ENCODE measurements at regions not wholly inside any gene's neighbourhood (a gene's known extent, or its start where the extent isn't known, plus 50 kb on each side); places are given as distances from the start of the nearest gene placed in this dataset.

DNA sequence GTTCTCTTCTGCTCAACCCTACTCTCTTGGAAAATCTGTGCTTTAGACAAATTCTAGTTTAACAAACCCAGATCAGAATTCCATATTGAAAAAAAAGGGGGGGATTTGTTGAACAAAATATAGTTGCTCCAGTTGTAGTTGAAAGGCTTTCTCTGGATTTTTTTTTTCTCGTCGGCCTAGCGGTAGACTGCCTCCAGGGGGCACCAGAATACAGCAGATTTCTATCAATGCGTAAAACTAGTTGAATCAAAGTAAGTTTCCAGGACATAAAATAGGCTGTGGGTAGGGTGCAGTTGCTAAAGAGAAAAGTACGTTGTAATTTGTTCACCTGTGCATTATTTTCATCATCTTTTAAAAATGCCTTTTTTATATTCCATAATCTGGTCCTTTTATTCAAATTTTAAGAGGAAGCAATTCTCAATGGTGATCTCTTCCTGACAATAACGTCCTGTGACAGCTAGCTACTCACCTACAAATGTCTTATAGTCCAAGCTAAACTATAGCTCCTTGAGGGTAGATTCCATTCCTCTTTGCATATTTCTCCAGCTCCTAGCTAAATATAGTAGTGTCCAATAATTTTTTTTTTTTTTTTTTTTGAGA is 105.4 kb downstream of the PERP start:
- H3K9me3 ChIP-seq (ENCODE audit: control insufficient read depth, insufficient read depth, low read depth, low read length): no peaks in the 10 kb centered on the region
- in situ Hi-C loops (cut with HindIII; ENCODE audit: low pct_unique_long_range_greater_than_20kb, low sequenced_read_pairs): no loop called here
- ATAC-seq: peak; percentile 52; the same call in 1 of the 2 replicates
- TF ChIP-seq TCF7L2 (IDR thresholded peaks at IDR 0.05; ENCODE audit: low read depth, low read length) (no peak), SIN3A (IDR thresholded peaks at IDR 0.05; ENCODE audit: borderline replicate concordance, insufficient read depth, low read depth, low read length) (no peak), POLR2AphosphoS5 (IDR thresholded peaks at IDR 0.05; ENCODE audit: low read depth, low read length) (no peak; the same call in 1 of the 2 replicates)
- TF ChIP-seq, protein P1, sequence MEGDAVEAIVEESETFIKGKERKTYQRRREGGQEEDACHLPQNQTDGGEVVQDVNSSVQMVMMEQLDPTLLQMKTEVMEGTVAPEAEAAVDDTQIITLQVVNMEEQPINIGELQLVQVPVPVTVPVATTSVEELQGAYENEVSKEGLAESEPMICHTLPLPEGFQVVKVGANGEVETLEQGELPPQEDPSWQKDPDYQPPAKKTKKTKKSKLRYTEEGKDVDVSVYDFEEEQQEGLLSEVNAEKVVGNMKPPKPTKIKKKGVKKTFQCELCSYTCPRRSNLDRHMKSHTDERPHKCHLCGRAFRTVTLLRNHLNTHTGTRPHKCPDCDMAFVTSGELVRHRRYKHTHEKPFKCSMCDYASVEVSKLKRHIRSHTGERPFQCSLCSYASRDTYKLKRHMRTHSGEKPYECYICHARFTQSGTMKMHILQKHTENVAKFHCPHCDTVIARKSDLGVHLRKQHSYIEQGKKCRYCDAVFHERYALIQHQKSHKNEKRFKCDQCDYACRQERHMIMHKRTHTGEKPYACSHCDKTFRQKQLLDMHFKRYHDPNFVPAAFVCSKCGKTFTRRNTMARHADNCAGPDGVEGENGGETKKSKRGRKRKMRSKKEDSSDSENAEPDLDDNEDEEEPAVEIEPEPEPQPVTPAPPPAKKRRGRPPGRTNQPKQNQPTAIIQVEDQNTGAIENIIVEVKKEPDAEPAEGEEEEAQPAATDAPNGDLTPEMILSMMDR (IDR thresholded peaks at IDR 0.05): peak; percentile 85; the same call in 1 of the 2 replicates
- intact Hi-C loops (cut with micrococcal nuclease; ENCODE audit: unreplicated experiment): loop anchor here (1.0 to 10.0 kb wide), 4 partner anchors 85 to 413 kb away; no protein-coding TSS in a partner anchor
- no peaks in the 10 kb centered on the region for H3K36me3 ChIP-seq (ENCODE audit: control insufficient read depth, insufficient read depth, low read length)
- ChIA-PET CTCF (interaction anchor here (0.5 to 2.2 kb wide), 2 partner anchors 107 to 402 kb away, joined by 3 to 14 read pairs; no protein-coding TSS in a partner anchor), POLR2A (interaction anchor here (0.6 kb wide), 1 partner anchor 93 kb away, joined by 5 read pairs; no protein-coding TSS in a partner anchor)
- peaks cover 40% of the 10 kb centered on the region for H3K4me1 ChIP-seq (ENCODE audit: control insufficient read depth, insufficient read depth, low read length)
- H3K27me3 ChIP-seq (ENCODE audit: control insufficient read depth, insufficient read depth, low read length): no peaks in the 10 kb centered on the region
- BruUV-seq (replicated peaks): no TSS peak
- peak; percentile 69 for DNase-seq (ENCODE audit: low read depth, low spot score)
- peak overlapping the region; percentile 74 for H3K27ac ChIP-seq (ENCODE audit: low read length)
- H3K4me3 ChIP-seq (ENCODE audit: low read depth in 2 of 2, low read length in 2 of 2): no peak overlapping the region

DNA sequence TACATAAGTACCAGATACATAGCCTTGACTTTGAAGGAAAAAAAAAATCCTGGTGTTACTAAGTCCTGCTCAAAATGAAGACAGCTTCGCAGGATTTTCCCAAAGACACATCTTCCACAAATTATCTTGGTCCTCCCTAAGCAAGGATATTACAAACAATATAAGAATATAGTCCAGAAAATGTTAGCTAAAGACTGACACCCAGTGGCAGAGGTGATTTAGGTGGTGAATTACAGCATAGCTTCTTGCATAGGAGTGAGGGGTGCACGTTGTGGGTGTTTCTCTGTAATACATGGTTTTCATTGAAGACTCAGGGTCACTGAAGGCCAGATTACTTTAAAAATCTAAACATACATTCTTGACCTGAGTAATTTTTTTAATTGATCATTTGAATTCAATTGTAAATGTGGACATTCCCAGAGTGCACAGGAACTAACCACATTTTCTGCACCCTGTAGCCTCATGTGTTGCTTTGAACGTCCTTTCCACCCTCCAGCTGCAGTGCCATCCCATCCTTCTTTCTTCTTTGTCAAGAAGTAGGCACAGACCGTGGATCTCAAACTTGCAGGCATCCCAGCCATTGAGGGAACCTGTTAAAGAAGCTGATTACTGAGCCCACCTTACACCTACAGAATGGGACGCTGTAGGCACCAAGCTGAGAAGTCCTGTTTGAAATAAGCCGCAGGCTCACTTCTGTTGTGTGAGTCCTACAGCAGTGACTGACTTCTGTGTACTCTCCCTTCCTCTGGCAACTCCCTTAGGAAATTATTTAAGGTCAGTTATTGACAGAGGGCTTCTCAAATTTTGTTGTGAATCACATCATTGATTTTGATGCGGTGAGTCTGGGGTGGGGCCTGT is 102.6 kb downstream of the PERP start:
- peaks cover 56% of the 10 kb centered on the region for H3K4me1 ChIP-seq (ENCODE audit: control insufficient read depth, insufficient read depth, low read length)
- DNase-seq (ENCODE audit: low read depth, low spot score) (no peak), ATAC-seq (peak; percentile 81)
- in situ Hi-C loops (cut with HindIII; ENCODE audit: low pct_unique_long_range_greater_than_20kb, low sequenced_read_pairs) (no loop called here), intact Hi-C loops (cut with micrococcal nuclease; ENCODE audit: unreplicated experiment) (loop anchor here (5.0 to 10.0 kb wide), 3 partner anchors 83 to 410 kb away; no protein-coding TSS in a partner anchor)
- H3K4me3 ChIP-seq (ENCODE audit: low read depth in 2 of 2, low read length in 2 of 2): peak overlapping the region in 1 of 2 experiments; percentile 36; a peak in 2 of 4 replicates
- no peaks in the 10 kb centered on the region for H3K27me3 ChIP-seq (ENCODE audit: control insufficient read depth, insufficient read depth, low read length)
- BruUV-seq (replicated peaks): no TSS peak
- ChIA-PET CTCF (interaction anchor here (1.1 to 1.4 kb wide), 2 partner anchors 78 to 104 kb away, joined by 4 to 15 read pairs; no protein-coding TSS in a partner anchor), POLR2A (no interaction called here)
- no peaks in the 10 kb centered on the region for H3K36me3 ChIP-seq (ENCODE audit: control insufficient read depth, insufficient read depth, low read length)
- TF ChIP-seq POLR2AphosphoS5 (IDR thresholded peaks at IDR 0.05; ENCODE audit: low read depth, low read length): 0 out of 2 replicates have a peak, but pooled peaks have one; percentile 27
- TF ChIP-seq, protein P2, sequence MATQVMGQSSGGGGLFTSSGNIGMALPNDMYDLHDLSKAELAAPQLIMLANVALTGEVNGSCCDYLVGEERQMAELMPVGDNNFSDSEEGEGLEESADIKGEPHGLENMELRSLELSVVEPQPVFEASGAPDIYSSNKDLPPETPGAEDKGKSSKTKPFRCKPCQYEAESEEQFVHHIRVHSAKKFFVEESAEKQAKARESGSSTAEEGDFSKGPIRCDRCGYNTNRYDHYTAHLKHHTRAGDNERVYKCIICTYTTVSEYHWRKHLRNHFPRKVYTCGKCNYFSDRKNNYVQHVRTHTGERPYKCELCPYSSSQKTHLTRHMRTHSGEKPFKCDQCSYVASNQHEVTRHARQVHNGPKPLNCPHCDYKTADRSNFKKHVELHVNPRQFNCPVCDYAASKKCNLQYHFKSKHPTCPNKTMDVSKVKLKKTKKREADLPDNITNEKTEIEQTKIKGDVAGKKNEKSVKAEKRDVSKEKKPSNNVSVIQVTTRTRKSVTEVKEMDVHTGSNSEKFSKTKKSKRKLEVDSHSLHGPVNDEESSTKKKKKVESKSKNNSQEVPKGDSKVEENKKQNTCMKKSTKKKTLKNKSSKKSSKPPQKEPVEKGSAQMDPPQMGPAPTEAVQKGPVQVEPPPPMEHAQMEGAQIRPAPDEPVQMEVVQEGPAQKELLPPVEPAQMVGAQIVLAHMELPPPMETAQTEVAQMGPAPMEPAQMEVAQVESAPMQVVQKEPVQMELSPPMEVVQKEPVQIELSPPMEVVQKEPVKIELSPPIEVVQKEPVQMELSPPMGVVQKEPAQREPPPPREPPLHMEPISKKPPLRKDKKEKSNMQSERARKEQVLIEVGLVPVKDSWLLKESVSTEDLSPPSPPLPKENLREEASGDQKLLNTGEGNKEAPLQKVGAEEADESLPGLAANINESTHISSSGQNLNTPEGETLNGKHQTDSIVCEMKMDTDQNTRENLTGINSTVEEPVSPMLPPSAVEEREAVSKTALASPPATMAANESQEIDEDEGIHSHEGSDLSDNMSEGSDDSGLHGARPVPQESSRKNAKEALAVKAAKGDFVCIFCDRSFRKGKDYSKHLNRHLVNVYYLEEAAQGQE (IDR thresholded peaks at IDR 0.05; ENCODE audit: insufficient read depth in 1 of 2, low read depth in 2 of 2, low read length in 1 of 2): no peak
- TF ChIP-seq, protein P1 (IDR thresholded peaks at IDR 0.05): peak; percentile 75
- TF ChIP-seq TCF7L2 (IDR thresholded peaks at IDR 0.05; ENCODE audit: low read depth, low read length): peak; percentile 81
- peak overlapping the region; percentile 74 for H3K27ac ChIP-seq (ENCODE audit: low read length)
- H3K9me3 ChIP-seq (ENCODE audit: control insufficient read depth, insufficient read depth, low read depth, low read length): no peaks in the 10 kb centered on the region

All from Panc1 (cell line).